Karpas-422 (cell line): ENCODE measurements at regions not wholly inside any gene's neighbourhood (a gene's known extent, or its start where the extent isn't known, plus 50 kb on each side); places are given as distances from the start of the nearest gene placed in this dataset.

ENCODE experiments used
- DNase-seq: peaks from one replicate; pipeline ENCODE4 v3.0.0-alpha.2; 2015
- H2AFZ ChIP-seq: fragments of 200-600 bp; sonication (generic); 2 replicates; pipeline ENCODE4 v1.6.1; 2014; ENCODE audit warnings: antibody characterized with exemption, low read length, mixed read lengths
- H3K27ac ChIP-seq: fragments of 200-600 bp; sonication (generic); 2 replicates; pipeline ENCODE4 v1.5.1; 2014; ENCODE audit warnings: mild to moderate bottlenecking, low read length, moderate library complexity
- H3K27me3 ChIP-seq: fragments of 200-600 bp; sonication (generic); 2 replicates; pipeline ENCODE4 v1.6.1; 2014; ENCODE audit warnings: low read length, mixed read lengths
- H3K36me3 ChIP-seq: fragments of 200-600 bp; sonication (generic); 2 replicates; pipeline ENCODE4 v1.6.1; 2014; ENCODE audit warnings: low read length, mixed read lengths; ENCODE audit not compliant: insufficient read depth
- H3K4me1 ChIP-seq: fragments of 200-600 bp; sonication (generic); 2 replicates; pipeline ENCODE4 v1.6.1; 2014; ENCODE audit warnings: mild to moderate bottlenecking, low read length, mixed read lengths
- H3K4me2 ChIP-seq: fragments of 200-600 bp; sonication (generic); 2 replicates; pipeline ENCODE4 v1.6.1; 2014; ENCODE audit warnings: low read length, low read depth, mild to moderate bottlenecking; ENCODE audit not compliant: poor library complexity, severe bottlenecking
- H3K4me3 ChIP-seq: fragments of 200-600 bp; sonication (generic); 2 replicates; pipeline ENCODE4 v1.5.1; 2014; ENCODE audit warnings: mild to moderate bottlenecking, antibody characterized with exemption, low read length, mixed read lengths
- H3K79me2 ChIP-seq: fragments of 200-600 bp; sonication (generic); 2 replicates; pipeline ENCODE4 v1.6.1; 2014; ENCODE audit warnings: mild to moderate bottlenecking, low read length, mixed read lengths
- H3K9ac ChIP-seq: fragments of 200-600 bp; sonication (generic); 2 replicates; pipeline ENCODE4 v1.6.0; 2014; ENCODE audit warnings: low read length
- H3K9me2 ChIP-seq: fragments of 200-600 bp; sonication (generic), shearing (Covaris generic); replicated peaks from 2 replicates; pipeline ENCODE4 v1.6.0; 2014; ENCODE audit warnings: mild to moderate bottlenecking, low read length, moderate library complexity; ENCODE audit not compliant: insufficient read depth
- H3K9me3 ChIP-seq: fragments of 300-700, 200-600 bp; sonication (generic); 2 replicates; pipeline ENCODE4 v1.6.1; 2014; ENCODE audit warnings: low read length, mixed read lengths
- H4K20me1 ChIP-seq: fragments of 200-600 bp; sonication (generic); 2 replicates; pipeline ENCODE4 v1.6.1; 2014; ENCODE audit warnings: mild to moderate bottlenecking, antibody characterized with exemption, low read length, low read depth; ENCODE audit not compliant: insufficient read depth

- no peaks in the 10 kb centered on the region for H3K9me2 ChIP-seq
Measured at GRCh38 chr1:175863299-175864050, 120.1 kb upstream of the TNR start.

GRCh38 chr1:175862408-175862807, 119.0 kb upstream of the TNR start:
- no peaks in the 10 kb centered on the region for H3K27me3 ChIP-seq
- no peak overlapping the region for H3K4me3 ChIP-seq
- no peak for DNase-seq
- no peak overlapping the region for H2AFZ ChIP-seq
- H3K79me2 ChIP-seq = no peaks in the 10 kb centered on the region
- H3K27ac ChIP-seq = no peak overlapping the region
- no peaks in the 10 kb centered on the region for H3K4me1 ChIP-seq
- no peak overlapping the region for H3K4me2 ChIP-seq
- H3K9ac ChIP-seq = no peak overlapping the region
- H4K20me1 ChIP-seq = no peaks in the 10 kb centered on the region
- no peaks in the 10 kb centered on the region for H3K36me3 ChIP-seq
- no peaks in the 10 kb centered on the region for H3K9me3 ChIP-seq
- no peaks in the 10 kb centered on the region for H3K9me2 ChIP-seq

More at GRCh38 chr1:175863299-175864050, 120.1 kb upstream of the TNR start:
- no peak overlapping the region for H3K4me2 ChIP-seq
- H3K4me1 ChIP-seq = no peaks in the 10 kb centered on the region
- H3K27ac ChIP-seq = no peak overlapping the region
- H4K20me1 ChIP-seq = no peaks in the 10 kb centered on the region
- H3K79me2 ChIP-seq = no peaks in the 10 kb centered on the region
- no peaks in the 10 kb centered on the region for H3K9me3 ChIP-seq
- no peak overlapping the region for H3K4me3 ChIP-seq
- no peak for DNase-seq
- no peaks in the 10 kb centered on the region for H3K36me3 ChIP-seq
- no peak overlapping the region for H3K9ac ChIP-seq
- no peaks in the 10 kb centered on the region for H3K27me3 ChIP-seq
- H2AFZ ChIP-seq = no peak overlapping the region

GRCh38 chr1:175861626-175862367, 118.4 kb upstream of the TNR start:
- Histone ChIP-seq H2AFZ (no peak overlapping the region), H3K27ac (no peak overlapping the region), H3K36me3 (no peaks in the 10 kb centered on the region), H3K9me2 (no peaks in the 10 kb centered on the region), H3K9ac (no peak overlapping the region), H4K20me1 (no peaks in the 10 kb centered on the region), H3K4me3 (no peak overlapping the region), H3K4me2 (no peak overlapping the region), H3K79me2 (no peaks in the 10 kb centered on the region), H3K4me1 (no peaks in the 10 kb centered on the region), H3K27me3 (no peaks in the 10 kb centered on the region), H3K9me3 (no peaks in the 10 kb centered on the region)
- DNase-seq = no peak

GRCh38 chr1:175857756-175858155, 114.4 kb upstream of the TNR start:
- H3K27ac ChIP-seq = no peak overlapping the region
- no peaks in the 10 kb centered on the region for H3K27me3 ChIP-seq
- H3K4me3 ChIP-seq = no peak overlapping the region
- H3K4me2 ChIP-seq = no peak overlapping the region
- H3K4me1 ChIP-seq = no peaks in the 10 kb centered on the region
- H3K36me3 ChIP-seq = no peaks in the 10 kb centered on the region
- no peaks in the 10 kb centered on the region for H3K79me2 ChIP-seq
- no peak for DNase-seq
- H4K20me1 ChIP-seq = no peaks in the 10 kb centered on the region
- H3K9me3 ChIP-seq = no peaks in the 10 kb centered on the region
- no peak overlapping the region for H2AFZ ChIP-seq
- H3K9me2 ChIP-seq = no peaks in the 10 kb centered on the region
- H3K9ac ChIP-seq = no peak overlapping the region

- H2AFZ ChIP-seq = no peak overlapping the region
- H3K4me3 ChIP-seq = no peak overlapping the region
- no peak overlapping the region for H3K27ac ChIP-seq
Measured at GRCh38 chr1:175853681-175854080, 110.3 kb upstream of the TNR start.

GRCh38 chr1:175851749-175852148, 108.4 kb upstream of the TNR start:
- H2AFZ ChIP-seq = no peak overlapping the region
- no peaks in the 10 kb centered on the region for H3K27me3 ChIP-seq
- H3K27ac ChIP-seq = no peak overlapping the region
- no peaks in the 10 kb centered on the region for H4K20me1 ChIP-seq
- H3K79me2 ChIP-seq = no peaks in the 10 kb centered on the region
- no peaks in the 10 kb centered on the region for H3K4me1 ChIP-seq
- H3K9ac ChIP-seq = no peak overlapping the region
- H3K9me3 ChIP-seq = no peaks in the 10 kb centered on the region
- no peak for DNase-seq
- no peaks in the 10 kb centered on the region for H3K36me3 ChIP-seq
- no peak overlapping the region for H3K4me3 ChIP-seq
- H3K9me2 ChIP-seq = no peaks in the 10 kb centered on the region
- H3K4me2 ChIP-seq = no peak overlapping the region

More at GRCh38 chr1:175853681-175854080, 110.3 kb upstream of the TNR start:
- Histone ChIP-seq H4K20me1 (no peaks in the 10 kb centered on the region), H3K27me3 (no peaks in the 10 kb centered on the region), H3K4me2 (no peak overlapping the region), H3K4me1 (no peaks in the 10 kb centered on the region), H3K9me3 (no peaks in the 10 kb centered on the region), H3K79me2 (no peaks in the 10 kb centered on the region), H3K9ac (no peak overlapping the region), H3K9me2 (no peaks in the 10 kb centered on the region), H3K36me3 (no peaks in the 10 kb centered on the region)
- no peak for DNase-seq

GRCh38 chr1:175848329-175848728, 104.9 kb upstream of the TNR start:
- H3K9ac ChIP-seq = no peak overlapping the region
- H3K4me3 ChIP-seq = no peak overlapping the region
- no peaks in the 10 kb centered on the region for H3K36me3 ChIP-seq
- no peak overlapping the region for H3K4me2 ChIP-seq
- H3K4me1 ChIP-seq = no peaks in the 10 kb centered on the region
- H3K9me3 ChIP-seq = no peaks in the 10 kb centered on the region
- no peak for DNase-seq
- no peaks in the 10 kb centered on the region for H4K20me1 ChIP-seq
- no peaks in the 10 kb centered on the region for H3K27me3 ChIP-seq
- no peak overlapping the region for H2AFZ ChIP-seq
- H3K27ac ChIP-seq = no peak overlapping the region
- H3K9me2 ChIP-seq = no peaks in the 10 kb centered on the region
- H3K79me2 ChIP-seq = no peaks in the 10 kb centered on the region

- no peak for DNase-seq
- Histone ChIP-seq H3K79me2 (no peaks in the 10 kb centered on the region), H3K4me1 (no peaks in the 10 kb centered on the region), H2AFZ (no peak overlapping the region), H3K9me3 (no peaks in the 10 kb centered on the region), H4K20me1 (no peaks in the 10 kb centered on the region), H3K9me2 (no peaks in the 10 kb centered on the region), H3K4me2 (no peak overlapping the region), H3K4me3 (no peak overlapping the region), H3K27me3 (no peaks in the 10 kb centered on the region), H3K27ac (no peak overlapping the region), H3K9ac (no peak overlapping the region), H3K36me3 (no peaks in the 10 kb centered on the region)
Measured at GRCh38 chr1:175845985-175846384, 102.6 kb upstream of the TNR start.
